ENCODE measurements at regions not wholly inside any gene's neighbourhood (a gene's known extent, or its start where the extent isn't known, plus 50 kb on each side); places are given as distances from the start of the nearest gene placed in this dataset.

DNA sequence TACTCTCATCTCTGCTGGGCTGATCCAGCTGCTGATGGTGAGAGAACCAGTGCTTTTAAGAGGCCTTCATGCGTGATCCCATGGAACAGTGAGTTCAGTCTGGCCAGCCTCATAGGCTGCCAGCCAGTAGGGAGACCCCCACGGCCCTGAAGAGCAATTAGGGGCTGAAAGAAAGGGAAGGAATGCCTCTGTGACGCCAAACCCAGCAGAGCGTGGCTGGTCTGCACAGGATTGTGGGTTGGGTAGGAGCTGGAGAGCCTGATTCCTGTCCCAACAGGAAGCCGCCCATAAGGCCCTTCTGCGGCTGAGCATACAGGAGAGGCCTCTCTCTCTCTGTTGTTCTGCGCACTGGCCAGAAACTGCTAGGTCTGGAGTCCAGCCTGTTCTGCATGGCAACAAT, 181.5 kb upstream of the E2F8 start:
- TF ChIP-seq, protein P1, sequence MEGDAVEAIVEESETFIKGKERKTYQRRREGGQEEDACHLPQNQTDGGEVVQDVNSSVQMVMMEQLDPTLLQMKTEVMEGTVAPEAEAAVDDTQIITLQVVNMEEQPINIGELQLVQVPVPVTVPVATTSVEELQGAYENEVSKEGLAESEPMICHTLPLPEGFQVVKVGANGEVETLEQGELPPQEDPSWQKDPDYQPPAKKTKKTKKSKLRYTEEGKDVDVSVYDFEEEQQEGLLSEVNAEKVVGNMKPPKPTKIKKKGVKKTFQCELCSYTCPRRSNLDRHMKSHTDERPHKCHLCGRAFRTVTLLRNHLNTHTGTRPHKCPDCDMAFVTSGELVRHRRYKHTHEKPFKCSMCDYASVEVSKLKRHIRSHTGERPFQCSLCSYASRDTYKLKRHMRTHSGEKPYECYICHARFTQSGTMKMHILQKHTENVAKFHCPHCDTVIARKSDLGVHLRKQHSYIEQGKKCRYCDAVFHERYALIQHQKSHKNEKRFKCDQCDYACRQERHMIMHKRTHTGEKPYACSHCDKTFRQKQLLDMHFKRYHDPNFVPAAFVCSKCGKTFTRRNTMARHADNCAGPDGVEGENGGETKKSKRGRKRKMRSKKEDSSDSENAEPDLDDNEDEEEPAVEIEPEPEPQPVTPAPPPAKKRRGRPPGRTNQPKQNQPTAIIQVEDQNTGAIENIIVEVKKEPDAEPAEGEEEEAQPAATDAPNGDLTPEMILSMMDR (conservative IDR thresholded peaks at IDR 0.05) = no peak
- no peak for TF ChIP-seq ZFX (IDR thresholded peaks at IDR 0.05)

All from C4-2B (cell line).